ENCODE measurements at regions not wholly inside any gene's neighbourhood (a gene's known extent, or its start where the extent isn't known, plus 50 kb on each side); places are given as distances from the start of the nearest gene placed in this dataset.

GRCh38 chr7:94145602-94146001 is 141.4 kb upstream of the BET1 start:
- no peak for TF ChIP-seq CTCF (IDR thresholded peaks at IDR 0.05; ENCODE audit: insufficient read depth, low read depth, low read length)
- no peak for TF ChIP-seq EZH2 (IDR thresholded peaks at IDR 0.05; ENCODE audit: insufficient read depth, low read length)

All from astrocyte (in vitro differentiated cells and primary cell).